Activated CD8-positive, alpha-beta T cell treated with anti-CD3 and anti-CD28 coated beads, Interleukin-2, amount 10 ng/mL, durations not matched to agents 7 days and 5 days (primary cell): ENCODE measurements at regions not wholly inside any gene's neighbourhood (a gene's known extent, or its start where the extent isn't known, plus 50 kb on each side); places are given as distances from the start of the nearest gene placed in this dataset.
"Not testable (repeated sequence)": the region's sequence is repeated elsewhere in the genome, so short reads cannot be mapped to it uniquely, and the experiment has no call there.

ENCODE experiments used
- ATAC-seq: fragments of 150-1000 bp; cut with Tn5 transposase; one replicate; pipeline ENCODE4 v1.10.0; 2021; ENCODE audit warnings: moderate library complexity
- CTCF ChIA-PET: fragments of 350-600 bp; sonication (Branson Sonifier 250); formaldehyde crosslinking; loops from one replicate; lab custom pipeline; 2021; ENCODE audit warnings: antibody characterized with exemption; lab: Charles Lee
- POLR2A ChIA-PET: fragments of 350-600 bp; sonication (Branson Sonifier 250); formaldehyde crosslinking; loops from one replicate; lab custom pipeline; 2021; ENCODE audit warnings: antibody characterized with exemption; lab: Charles Lee
- DNase-seq: peaks from one replicate; pipeline ENCODE4 v3.0.0-alpha.2; 2020
- H3K27ac Mint-ChIP-seq: one replicate; pipeline ENCODE4 v1.8.0; 2021; ENCODE audit warnings: mild to moderate bottlenecking, mixed read lengths
- H3K27me3 Mint-ChIP-seq: one replicate; pipeline ENCODE4 v1.8.0; 2021; ENCODE audit warnings: low read depth, mixed read lengths
- H3K36me3 Mint-ChIP-seq: one replicate; pipeline ENCODE4 v1.8.0; 2021; ENCODE audit warnings: low read depth, mixed read lengths
- H3K4me1 Mint-ChIP-seq: one replicate; pipeline ENCODE4 v1.8.0; 2021; ENCODE audit warnings: low read depth, mixed read lengths
- H3K4me3 Mint-ChIP-seq: one replicate; pipeline ENCODE4 v1.8.0; 2021; ENCODE audit warnings: mild to moderate bottlenecking, mixed read lengths
- H3K9me3 Mint-ChIP-seq: one replicate; pipeline ENCODE4 v1.8.0; 2022; ENCODE audit warnings: mixed read lengths; ENCODE audit not compliant: insufficient read depth

GRCh38 chr17:31778523-31778922, 80.5 kb downstream of the COPRS start:
- no peak overlapping the region for H3K27ac Mint-ChIP-seq
- ChIA-PET POLR2A (no interaction called here), CTCF (no interaction called here)
- DNase-seq (no peak), ATAC-seq (no peak)
- peaks cover 31% of the 10 kb centered on the region for H3K27me3 Mint-ChIP-seq
- H3K4me3 Mint-ChIP-seq, result no peak overlapping the region
- no peaks in the 10 kb centered on the region for H3K36me3 Mint-ChIP-seq
- no peaks in the 10 kb centered on the region for H3K4me1 Mint-ChIP-seq
- H3K9me3 Mint-ChIP-seq, result no peaks in the 10 kb centered on the region

- H3K36me3 Mint-ChIP-seq, POLR2A ChIA-PET, ATAC-seq, H3K4me3 Mint-ChIP-seq, DNase-seq, H3K27ac Mint-ChIP-seq, H3K9me3 Mint-ChIP-seq: not testable (repeated sequence)
- Mint-ChIP-seq H3K27me3 (peaks cover 15% of the 10 kb centered on the region), H3K4me1 (peaks cover 12% of the 10 kb centered on the region)
- CTCF ChIA-PET, result interaction anchor here (1.4 kb wide), 1 partner anchor 71 kb away, joined by 4 read pairs; no protein-coding TSS in a partner anchor
These were observed 87.7 kb downstream of the COPRS start for GRCh38 chr17:31771328-31771727.

DNA sequence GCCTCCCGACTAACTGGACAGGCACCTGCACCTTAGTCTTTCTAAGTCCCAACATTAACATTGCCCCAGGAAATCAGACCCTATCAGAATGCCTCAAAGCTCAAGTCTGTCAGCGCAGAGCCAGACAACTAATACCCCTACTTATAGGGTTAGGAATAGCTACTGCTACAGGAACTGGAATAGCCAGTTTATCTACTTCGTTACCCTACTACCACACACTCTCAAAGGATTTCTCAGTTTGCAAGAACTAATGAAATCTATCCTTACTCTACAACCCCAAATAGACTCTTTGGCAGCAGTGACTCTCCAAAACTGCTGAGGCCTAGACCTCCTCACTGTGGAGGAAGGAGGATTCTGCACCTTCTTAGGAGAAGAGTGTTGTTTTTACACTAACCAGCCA, 88.5 kb downstream of the COPRS start:
- CTCF ChIA-PET, POLR2A ChIA-PET, DNase-seq, H3K27ac Mint-ChIP-seq, ATAC-seq, H3K36me3 Mint-ChIP-seq, H3K9me3 Mint-ChIP-seq, H3K4me3 Mint-ChIP-seq: not testable (repeated sequence)
- Mint-ChIP-seq H3K4me1 (peaks cover 12% of the 10 kb centered on the region), H3K27me3 (peaks cover 12% of the 10 kb centered on the region)

DNA sequence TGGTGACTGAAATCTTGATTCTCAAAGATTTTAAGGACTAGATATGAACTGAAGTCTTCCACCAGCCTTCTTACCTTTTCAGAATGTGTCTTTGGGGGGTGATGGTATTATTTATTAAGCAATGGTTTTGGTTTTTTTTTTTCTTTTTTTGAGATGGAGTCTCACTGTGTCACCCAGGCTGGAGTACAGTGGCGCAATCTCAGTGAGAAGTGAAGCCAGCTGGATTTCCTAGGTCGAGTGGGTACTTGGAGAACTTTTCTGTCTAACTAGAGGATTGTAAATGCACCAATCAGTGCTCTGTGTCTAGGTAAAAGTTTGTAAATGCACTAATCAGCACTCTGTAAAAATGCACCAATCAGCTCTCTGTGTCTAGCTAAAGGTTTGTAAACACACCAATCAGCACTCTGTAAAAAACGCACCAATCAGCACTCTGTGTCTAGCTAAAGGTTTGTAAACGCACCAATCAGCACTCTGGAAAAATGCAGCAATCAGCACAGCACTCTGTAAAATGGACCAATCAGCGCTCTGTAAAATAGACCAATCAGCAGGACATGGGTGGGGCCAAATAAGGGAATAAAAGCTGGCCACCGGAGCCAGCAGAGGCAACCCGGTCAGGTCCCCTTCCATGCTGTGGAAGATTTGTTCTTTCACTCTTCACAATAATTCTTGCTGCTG, 97.1 kb downstream of the COPRS start:
- Mint-ChIP-seq H3K27me3 (peaks cover 34% of the 10 kb centered on the region), H3K4me1 (peaks cover 18% of the 10 kb centered on the region)
- H3K27ac Mint-ChIP-seq, POLR2A ChIA-PET, DNase-seq, H3K9me3 Mint-ChIP-seq, H3K4me3 Mint-ChIP-seq, CTCF ChIA-PET, H3K36me3 Mint-ChIP-seq, ATAC-seq: not testable (repeated sequence)

- ATAC-seq, result no peak
- Mint-ChIP-seq H3K36me3 (no peaks in the 10 kb centered on the region), H3K27ac (no peak overlapping the region), H3K4me1 (peaks cover 18% of the 10 kb centered on the region), H3K27me3 (peaks cover 30% of the 10 kb centered on the region), H3K4me3 (no peak overlapping the region), H3K9me3 (peaks cover 4% of the 10 kb centered on the region)
- no peak for DNase-seq
- CTCF ChIA-PET, result no interaction called here
- POLR2A ChIA-PET, result no interaction called here
These were observed 100.4 kb downstream of the COPRS start for GRCh38 chr17:31758646-31759045.

- POLR2A ChIA-PET, result no interaction called here
- no peaks in the 10 kb centered on the region for H3K9me3 Mint-ChIP-seq
- CTCF ChIA-PET, result no interaction called here
- no peak overlapping the region for H3K4me3 Mint-ChIP-seq
- peaks cover 22% of the 10 kb centered on the region for H3K27me3 Mint-ChIP-seq
- H3K36me3 Mint-ChIP-seq, result no peaks in the 10 kb centered on the region
- ATAC-seq (no peak), DNase-seq (no peak)
- H3K27ac Mint-ChIP-seq, result no peak overlapping the region
- H3K4me1 Mint-ChIP-seq, result peaks cover 18% of the 10 kb centered on the region
These were observed 101.9 kb downstream of the COPRS start for GRCh38 chr17:31757097-31757496.

DNA sequence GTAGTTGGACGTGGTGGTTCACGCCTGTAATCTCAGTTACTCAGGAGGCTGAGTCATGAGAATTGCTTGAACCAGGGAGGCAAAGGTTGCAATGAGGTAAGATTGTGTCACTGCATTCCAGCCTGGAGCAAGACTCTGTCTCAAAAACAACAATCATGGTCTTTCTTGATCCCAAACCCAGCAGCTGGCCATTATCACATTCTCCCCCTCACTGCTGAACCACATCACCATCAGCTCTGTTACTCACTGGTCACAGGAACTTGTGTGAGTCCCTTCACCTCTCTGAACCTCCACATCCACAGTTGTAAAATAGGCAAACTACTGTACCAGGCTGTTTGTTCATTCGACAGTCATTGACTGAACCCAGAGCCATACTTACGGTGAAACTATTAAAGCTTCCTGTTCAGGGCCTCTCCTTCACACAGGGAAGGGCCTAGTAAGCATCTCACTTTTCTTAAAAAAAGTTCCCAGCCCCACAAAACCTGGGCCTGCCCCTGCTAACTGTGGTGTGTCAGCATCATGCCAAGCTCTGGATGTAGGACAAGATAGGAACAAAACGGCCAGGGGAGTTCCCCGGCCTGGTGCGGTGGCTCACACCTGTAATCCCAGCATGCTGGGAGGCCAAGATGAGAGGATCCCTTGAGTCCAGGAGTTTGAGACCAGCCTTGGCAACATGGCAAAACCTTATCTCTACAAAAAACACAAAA, 104.7 kb downstream of the COPRS start:
- ATAC-seq (no peak), DNase-seq (no peak)
- H3K27ac Mint-ChIP-seq, result no peak overlapping the region
- no peaks in the 10 kb centered on the region for H3K36me3 Mint-ChIP-seq
- H3K4me3 Mint-ChIP-seq, result no peak overlapping the region
- ChIA-PET CTCF (no interaction called here), POLR2A (interaction anchor here (0.6 kb wide), 1 partner anchor 213 kb away, joined by 3 read pairs; no protein-coding TSS in a partner anchor)
- H3K27me3 Mint-ChIP-seq, result peaks cover 12% of the 10 kb centered on the region
- H3K4me1 Mint-ChIP-seq, result no peaks in the 10 kb centered on the region
- H3K9me3 Mint-ChIP-seq, result no peaks in the 10 kb centered on the region

- no peaks in the 10 kb centered on the region for H3K4me1 Mint-ChIP-seq
- no peak for ATAC-seq
- ChIA-PET CTCF (no interaction called here), POLR2A (interaction anchor here (0.7 kb wide), 1 partner anchor 581 kb away, joined by 3 read pairs; no protein-coding TSS in a partner anchor)
- H3K4me3 Mint-ChIP-seq, result no peak overlapping the region
- peaks cover 5% of the 10 kb centered on the region for H3K27me3 Mint-ChIP-seq
- H3K9me3 Mint-ChIP-seq, result no peaks in the 10 kb centered on the region
- H3K27ac Mint-ChIP-seq, result no peak overlapping the region
- H3K36me3 Mint-ChIP-seq, result no peaks in the 10 kb centered on the region
- no peak for DNase-seq
These were observed 106.0 kb downstream of the COPRS start for GRCh38 chr17:31753011-31753410.

DNA sequence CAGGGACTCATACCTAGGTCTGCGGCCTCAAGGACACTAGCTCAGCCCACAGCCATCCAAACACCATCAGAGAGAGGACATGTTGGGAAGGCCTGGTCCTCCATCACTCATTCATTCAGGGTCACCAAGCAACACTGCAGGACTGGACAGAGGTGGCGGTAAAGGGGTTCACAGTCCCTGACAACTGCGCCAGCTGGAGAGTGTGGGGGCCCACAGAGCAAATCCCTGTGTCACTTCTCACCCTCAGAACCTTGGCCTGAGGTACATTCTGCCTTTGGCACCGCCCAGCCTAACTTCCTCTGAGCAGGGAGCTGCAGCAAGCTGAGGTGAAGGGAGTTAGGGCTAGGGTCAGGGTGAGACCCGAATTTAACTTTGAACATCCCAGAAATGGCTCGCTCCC, 106.5 kb downstream of the COPRS start:
- Mint-ChIP-seq H3K4me3 (no peak overlapping the region), H3K4me1 (no peaks in the 10 kb centered on the region), H3K9me3 (no peaks in the 10 kb centered on the region), H3K27me3 (peaks cover 2% of the 10 kb centered on the region), H3K27ac (no peak overlapping the region), H3K36me3 (no peaks in the 10 kb centered on the region)
- ChIA-PET CTCF (no interaction called here), POLR2A (interaction anchor here (0.7 kb wide), 1 partner anchor 580 kb away, joined by 3 read pairs; no protein-coding TSS in a partner anchor)
- DNase-seq (no peak), ATAC-seq (no peak)

DNA sequence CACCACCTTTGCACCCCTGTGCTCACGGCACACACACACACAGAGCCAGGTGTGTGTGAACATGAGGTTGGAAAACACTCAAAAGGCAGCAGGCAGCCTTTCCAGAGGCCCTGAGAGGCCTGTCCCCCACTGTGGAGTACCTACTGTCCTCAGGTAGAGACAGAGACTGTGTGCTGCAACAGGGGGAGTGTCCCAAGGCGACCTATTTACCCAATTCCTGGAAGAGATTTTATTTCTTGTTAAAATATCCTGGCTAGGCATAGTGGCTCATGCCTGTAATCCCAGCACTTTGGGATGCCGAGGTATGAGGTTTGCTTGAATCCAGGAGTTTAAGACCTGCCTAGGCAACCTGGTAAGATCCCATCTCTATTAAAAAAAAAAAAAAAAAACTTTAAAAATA, 108.5 kb downstream of the COPRS start:
- Mint-ChIP-seq H3K27ac (no peak overlapping the region), H3K36me3 (no peaks in the 10 kb centered on the region), H3K4me3 (no peak overlapping the region), H3K4me1 (no peaks in the 10 kb centered on the region), H3K9me3 (no peaks in the 10 kb centered on the region), H3K27me3 (no peaks in the 10 kb centered on the region)
- ATAC-seq, result no peak
- POLR2A ChIA-PET, result no interaction called here
- CTCF ChIA-PET, result no interaction called here
- DNase-seq, result no peak

- POLR2A ChIA-PET, result no interaction called here
- Mint-ChIP-seq H3K27me3 (peaks cover 9% of the 10 kb centered on the region), H3K4me1 (peaks cover 2% of the 10 kb centered on the region), H3K36me3 (no peaks in the 10 kb centered on the region), H3K4me3 (no peak overlapping the region), H3K9me3 (no peaks in the 10 kb centered on the region), H3K27ac (no peak overlapping the region)
- CTCF ChIA-PET, result no interaction called here
- no peak for DNase-seq
- no peak for ATAC-seq
These were observed 110.2 kb downstream of the COPRS start for GRCh38 chr17:31748881-31749280.

DNA sequence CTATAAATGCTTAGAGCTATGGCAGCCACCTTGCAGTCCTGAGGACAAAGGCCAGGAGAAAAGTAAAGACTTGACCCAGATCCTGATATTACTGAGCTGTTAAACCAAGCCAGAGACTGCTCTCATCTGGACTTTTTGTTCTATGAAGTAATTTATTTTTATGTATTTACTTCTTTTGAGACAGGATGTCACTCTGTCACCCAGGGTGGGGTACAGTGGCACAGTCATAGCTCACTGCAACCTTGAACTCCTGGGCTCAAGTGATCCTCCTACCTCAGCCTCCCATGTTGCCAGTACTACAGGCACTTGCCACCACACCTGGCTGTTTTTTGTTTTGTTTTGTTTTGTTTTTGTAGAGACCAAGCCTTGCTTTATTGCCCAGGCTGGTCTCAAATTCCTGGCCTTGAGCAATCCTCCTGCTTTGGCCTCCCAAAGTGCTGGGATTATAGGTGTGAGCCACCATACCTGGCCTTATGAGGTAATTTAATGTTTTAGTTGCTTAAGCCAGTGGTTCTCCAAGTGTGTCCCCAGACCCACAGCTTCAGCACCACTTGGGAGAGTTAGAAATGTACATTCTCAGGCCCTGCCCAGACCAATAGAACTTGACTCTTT, 112.1 kb downstream of the COPRS start:
- H3K36me3 Mint-ChIP-seq, result no peaks in the 10 kb centered on the region
- H3K9me3 Mint-ChIP-seq, result no peaks in the 10 kb centered on the region
- no peak overlapping the region for H3K4me3 Mint-ChIP-seq
- CTCF ChIA-PET, result interaction anchor here (1.1 kb wide), 1 partner anchor 96 kb away, joined by 4 read pairs; no protein-coding TSS in a partner anchor
- ATAC-seq (no peak), DNase-seq (no peak)
- peaks cover 17% of the 10 kb centered on the region for H3K27me3 Mint-ChIP-seq
- POLR2A ChIA-PET, result no interaction called here
- no peak overlapping the region for H3K27ac Mint-ChIP-seq
- H3K4me1 Mint-ChIP-seq, result peaks cover 2% of the 10 kb centered on the region
